ENCODE measurements at regions not wholly inside any gene's neighbourhood (a gene's known extent, or its start where the extent isn't known, plus 50 kb on each side); places are given as distances from the start of the nearest gene placed in this dataset.

DNA sequence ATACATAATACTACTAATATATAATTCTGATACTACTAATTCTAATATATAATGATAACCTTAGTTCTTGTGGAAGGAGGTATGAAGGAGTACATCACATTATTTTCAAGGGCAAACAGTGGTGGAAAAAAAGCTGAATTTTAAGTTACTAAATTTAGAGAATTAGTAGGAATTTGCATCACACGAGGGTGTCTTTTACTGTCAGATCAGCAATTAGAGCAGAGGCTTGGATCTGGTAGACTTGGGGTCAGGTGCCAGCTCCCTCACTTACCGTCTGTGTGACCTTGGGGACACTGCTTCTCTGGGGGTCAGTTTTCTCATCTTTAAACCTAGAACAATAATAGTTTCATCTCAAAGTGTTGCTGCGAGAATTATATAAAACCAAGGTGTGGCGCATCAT is 114.1 kb upstream of the NEDD4L start:
- Mint-ChIP-seq H3K36me3 (ENCODE audit: low read depth, unreplicated experiment) (no peaks in the 10 kb centered on the region), H3K9me3 (ENCODE audit: unreplicated experiment) (no peaks in the 10 kb centered on the region), H3K4me1 (ENCODE audit: unreplicated experiment) (no peaks in the 10 kb centered on the region), H3K27ac (ENCODE audit: unreplicated experiment) (no peak overlapping the region), H3K4me3 (ENCODE audit: unreplicated experiment) (no peak overlapping the region), H3K27me3 (ENCODE audit: unreplicated experiment) (peaks cover 1% of the 10 kb centered on the region)
- TF ChIP-seq, protein P1, sequence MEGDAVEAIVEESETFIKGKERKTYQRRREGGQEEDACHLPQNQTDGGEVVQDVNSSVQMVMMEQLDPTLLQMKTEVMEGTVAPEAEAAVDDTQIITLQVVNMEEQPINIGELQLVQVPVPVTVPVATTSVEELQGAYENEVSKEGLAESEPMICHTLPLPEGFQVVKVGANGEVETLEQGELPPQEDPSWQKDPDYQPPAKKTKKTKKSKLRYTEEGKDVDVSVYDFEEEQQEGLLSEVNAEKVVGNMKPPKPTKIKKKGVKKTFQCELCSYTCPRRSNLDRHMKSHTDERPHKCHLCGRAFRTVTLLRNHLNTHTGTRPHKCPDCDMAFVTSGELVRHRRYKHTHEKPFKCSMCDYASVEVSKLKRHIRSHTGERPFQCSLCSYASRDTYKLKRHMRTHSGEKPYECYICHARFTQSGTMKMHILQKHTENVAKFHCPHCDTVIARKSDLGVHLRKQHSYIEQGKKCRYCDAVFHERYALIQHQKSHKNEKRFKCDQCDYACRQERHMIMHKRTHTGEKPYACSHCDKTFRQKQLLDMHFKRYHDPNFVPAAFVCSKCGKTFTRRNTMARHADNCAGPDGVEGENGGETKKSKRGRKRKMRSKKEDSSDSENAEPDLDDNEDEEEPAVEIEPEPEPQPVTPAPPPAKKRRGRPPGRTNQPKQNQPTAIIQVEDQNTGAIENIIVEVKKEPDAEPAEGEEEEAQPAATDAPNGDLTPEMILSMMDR (IDR thresholded peaks at IDR 0.05; ENCODE audit: unreplicated experiment), result no peak
- no peak for DNase-seq (ENCODE audit: low spot score)

DNA sequence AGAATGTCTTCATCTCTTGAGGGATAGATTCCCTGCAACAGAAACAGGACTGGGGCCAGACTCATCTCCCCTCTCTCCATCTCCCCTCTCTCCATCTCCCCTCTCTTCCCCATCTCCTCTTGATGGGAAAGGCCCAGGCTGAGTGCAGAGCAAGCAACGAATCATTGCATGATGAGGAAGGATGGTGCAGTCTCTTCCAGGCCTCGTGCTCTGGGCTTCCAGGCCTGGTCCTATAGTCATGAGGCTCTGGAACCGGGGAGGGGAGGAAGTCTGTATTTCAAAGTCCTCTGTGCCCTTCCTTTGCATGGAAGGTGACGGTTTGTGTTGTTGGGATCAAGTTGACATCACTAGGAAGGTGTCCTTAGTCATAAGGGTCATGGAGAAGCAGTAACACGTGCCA is 115.6 kb upstream of the NEDD4L start:
- Mint-ChIP-seq H3K27me3 (ENCODE audit: unreplicated experiment) (no peaks in the 10 kb centered on the region), H3K9me3 (ENCODE audit: unreplicated experiment) (no peaks in the 10 kb centered on the region), H3K4me3 (ENCODE audit: unreplicated experiment) (no peak overlapping the region), H3K27ac (ENCODE audit: unreplicated experiment) (no peak overlapping the region), H3K4me1 (ENCODE audit: unreplicated experiment) (peaks cover 5% of the 10 kb centered on the region), H3K36me3 (ENCODE audit: low read depth, unreplicated experiment) (no peaks in the 10 kb centered on the region)
- DNase-seq (ENCODE audit: low spot score), result no peak
- TF ChIP-seq, protein P1 (IDR thresholded peaks at IDR 0.05; ENCODE audit: unreplicated experiment), result no peak

DNA sequence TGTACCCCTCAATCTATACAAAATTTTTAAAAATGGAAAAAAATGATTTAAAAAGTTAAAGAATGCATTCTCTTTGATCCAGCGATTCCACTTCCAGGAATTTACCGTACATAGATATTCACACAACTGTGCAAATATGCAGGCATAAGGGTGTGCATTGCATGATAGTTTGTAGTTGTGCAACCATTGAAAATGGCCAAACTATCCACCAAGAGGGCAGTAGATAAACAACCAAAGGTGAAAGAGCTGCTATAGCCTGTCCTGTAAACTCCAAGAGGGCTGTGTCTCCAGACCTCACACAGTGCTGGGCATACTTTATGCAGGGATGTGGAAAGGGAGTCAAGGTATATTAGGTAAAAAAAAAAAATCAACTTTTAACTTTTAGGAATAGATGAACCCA is 116.5 kb upstream of the NEDD4L start:
- no peaks in the 10 kb centered on the region for H3K36me3 Mint-ChIP-seq (ENCODE audit: low read depth, unreplicated experiment)
- H3K27me3 Mint-ChIP-seq (ENCODE audit: unreplicated experiment), result no peaks in the 10 kb centered on the region
- H3K4me1 Mint-ChIP-seq (ENCODE audit: unreplicated experiment), result peaks cover 6% of the 10 kb centered on the region
- H3K9me3 Mint-ChIP-seq (ENCODE audit: unreplicated experiment), result no peaks in the 10 kb centered on the region
- no peak overlapping the region for H3K27ac Mint-ChIP-seq (ENCODE audit: unreplicated experiment)
- TF ChIP-seq, protein P1 (IDR thresholded peaks at IDR 0.05; ENCODE audit: unreplicated experiment), result no peak
- no peak for DNase-seq (ENCODE audit: low spot score)
- H3K4me3 Mint-ChIP-seq (ENCODE audit: unreplicated experiment), result no peak overlapping the region

DNA sequence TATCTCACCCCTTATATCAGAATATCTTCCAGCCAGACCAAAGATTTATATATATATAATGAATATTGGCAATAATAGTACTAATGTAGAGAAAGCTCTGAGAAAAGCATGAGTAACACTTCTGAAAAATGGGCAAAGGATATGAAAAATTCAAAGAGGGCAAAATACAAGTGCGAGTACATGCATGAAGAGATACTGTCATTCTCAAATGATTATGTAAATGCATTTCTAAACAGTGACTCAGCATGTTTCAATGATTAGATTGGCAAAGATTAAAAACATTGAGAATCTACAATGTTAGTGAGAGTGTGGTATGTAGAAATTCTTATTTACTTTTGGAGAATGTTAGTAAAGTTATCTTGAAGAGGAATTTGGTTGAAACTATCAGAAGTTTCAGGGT is 118.3 kb upstream of the NEDD4L start:
- Mint-ChIP-seq H3K4me3 (ENCODE audit: unreplicated experiment) (no peak overlapping the region), H3K27me3 (ENCODE audit: unreplicated experiment) (no peaks in the 10 kb centered on the region), H3K27ac (ENCODE audit: unreplicated experiment) (no peak overlapping the region), H3K9me3 (ENCODE audit: unreplicated experiment) (no peaks in the 10 kb centered on the region), H3K4me1 (ENCODE audit: unreplicated experiment) (peaks cover 6% of the 10 kb centered on the region), H3K36me3 (ENCODE audit: low read depth, unreplicated experiment) (no peaks in the 10 kb centered on the region)
- TF ChIP-seq, protein P1 (IDR thresholded peaks at IDR 0.05; ENCODE audit: unreplicated experiment), result no peak
- no peak for DNase-seq (ENCODE audit: low spot score)

DNA sequence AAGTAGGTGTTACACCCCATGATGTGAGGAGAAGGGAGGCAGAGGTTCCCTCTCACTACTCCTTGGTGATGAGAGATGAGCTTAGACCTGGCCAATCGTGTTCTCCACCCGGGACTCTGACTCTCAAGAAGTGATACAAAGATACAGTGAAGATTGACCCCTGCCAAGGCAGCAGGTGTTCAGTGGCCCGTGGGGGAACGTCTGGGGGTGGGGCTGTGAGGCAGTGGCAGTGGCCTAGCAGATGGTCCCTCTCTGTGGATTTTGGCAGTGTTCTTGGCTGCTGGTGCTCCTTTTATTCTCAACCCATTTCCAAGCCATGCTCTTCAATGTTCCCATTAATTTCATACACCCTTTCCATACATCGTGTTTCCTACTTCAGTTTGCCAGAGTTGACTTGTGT is 120.4 kb upstream of the NEDD4L start:
- no peak for DNase-seq (ENCODE audit: low spot score)
- Mint-ChIP-seq H3K36me3 (ENCODE audit: low read depth, unreplicated experiment) (no peaks in the 10 kb centered on the region), H3K4me1 (ENCODE audit: unreplicated experiment) (peaks cover 6% of the 10 kb centered on the region), H3K27ac (ENCODE audit: unreplicated experiment) (no peak overlapping the region), H3K27me3 (ENCODE audit: unreplicated experiment) (peaks cover 2% of the 10 kb centered on the region), H3K9me3 (ENCODE audit: unreplicated experiment) (no peaks in the 10 kb centered on the region), H3K4me3 (ENCODE audit: unreplicated experiment) (no peak overlapping the region)
- TF ChIP-seq, protein P1 (IDR thresholded peaks at IDR 0.05; ENCODE audit: unreplicated experiment), result no peak

Data from endothelial cell (in vitro differentiated cells).